ENCODE measurements at regions not wholly inside any gene's neighbourhood (a gene's known extent, or its start where the extent isn't known, plus 50 kb on each side); places are given as distances from the start of the nearest gene placed in this dataset.
"Not testable (repeated sequence)": the region's sequence is repeated elsewhere in the genome, so short reads cannot be mapped to it uniquely, and the experiment has no call there.

DNA sequence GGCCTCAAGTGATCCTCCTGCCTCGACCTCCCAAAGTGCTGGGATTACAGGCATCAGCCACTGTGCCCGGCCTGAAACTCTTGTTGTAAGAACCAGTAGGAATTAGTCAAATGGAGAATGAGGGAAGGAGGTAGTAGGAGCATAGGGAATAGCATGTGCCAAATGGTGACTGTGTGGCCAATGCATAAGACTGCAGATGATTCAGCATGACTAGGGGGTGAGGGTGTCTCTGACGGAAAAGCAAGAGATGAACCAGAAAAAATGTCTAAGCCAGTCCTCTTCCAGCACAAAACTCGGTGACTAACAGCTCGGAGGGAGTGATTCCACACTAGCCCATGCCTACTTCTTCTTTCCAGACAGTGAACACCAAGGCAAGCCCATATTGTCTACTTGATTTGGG is 58.2 kb upstream of the DUSP21 start:
- DNase-seq (ENCODE audit: low read depth in 2 of 2): peak; percentile 3 to 7

DNA sequence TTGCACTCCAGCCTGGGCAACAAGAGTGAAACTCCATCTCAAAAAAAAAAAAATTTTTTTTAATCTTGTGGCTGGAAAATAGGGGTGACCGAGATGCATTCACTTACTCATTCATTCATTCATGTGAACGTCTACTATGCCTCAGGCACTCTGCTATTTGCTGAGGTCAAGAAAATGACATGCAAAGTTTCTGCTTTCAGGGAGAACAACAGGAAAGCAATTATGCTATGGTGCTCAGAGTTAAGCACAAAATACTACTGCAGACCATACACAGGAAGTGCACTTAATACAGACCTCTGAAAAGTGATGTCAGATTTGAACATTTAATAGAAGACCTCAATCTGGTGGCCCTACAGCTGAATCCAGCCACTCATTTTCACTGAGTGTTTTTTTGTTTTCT is 59.6 kb upstream of the DUSP21 start:
- DNase-seq (ENCODE audit: low read depth in 2 of 2): no peak

DNA sequence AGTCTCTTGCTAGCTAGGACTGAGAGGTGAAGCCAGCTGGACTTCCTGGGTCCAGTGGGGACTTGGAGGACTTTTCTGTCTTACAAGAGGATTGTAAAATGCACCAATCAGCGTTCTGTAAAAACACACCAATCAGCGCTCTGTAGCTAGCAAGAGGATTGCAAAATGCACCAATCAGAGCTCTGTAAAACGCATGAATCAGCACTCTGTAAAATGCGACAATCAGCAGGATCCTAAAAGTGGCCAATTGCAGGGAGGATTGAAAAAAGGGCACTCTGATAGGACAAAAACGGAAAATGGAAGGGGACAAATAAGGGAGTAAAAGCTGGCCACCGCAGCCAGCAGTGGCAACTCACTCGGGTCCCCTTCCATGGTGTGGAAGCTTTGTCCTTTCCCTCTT is 65.6 kb upstream of the DUSP21 start:
- no peak for DNase-seq (ENCODE audit: low read depth in 2 of 2)

DNA sequence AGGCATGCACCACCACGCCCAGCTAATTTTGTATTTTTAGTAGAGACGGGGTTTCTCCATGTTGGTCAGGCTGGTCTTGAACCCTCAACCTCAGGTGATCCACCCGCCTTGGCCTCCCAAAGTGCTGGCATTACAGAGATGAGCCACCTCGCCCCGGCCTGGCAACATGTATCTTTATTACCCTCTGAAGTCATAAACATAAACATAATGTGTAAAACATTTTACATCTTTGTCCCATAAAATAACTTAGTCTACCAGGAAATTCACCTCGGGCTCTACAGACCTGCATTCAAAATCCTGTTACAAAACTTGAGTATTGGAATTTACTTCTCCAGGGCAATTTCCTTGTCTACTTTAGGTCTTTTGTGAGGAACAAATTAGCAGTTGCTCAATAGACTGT is 68.1 kb upstream of the DUSP21 start:
- no peak for DNase-seq (ENCODE audit: low read depth in 2 of 2)

DNA sequence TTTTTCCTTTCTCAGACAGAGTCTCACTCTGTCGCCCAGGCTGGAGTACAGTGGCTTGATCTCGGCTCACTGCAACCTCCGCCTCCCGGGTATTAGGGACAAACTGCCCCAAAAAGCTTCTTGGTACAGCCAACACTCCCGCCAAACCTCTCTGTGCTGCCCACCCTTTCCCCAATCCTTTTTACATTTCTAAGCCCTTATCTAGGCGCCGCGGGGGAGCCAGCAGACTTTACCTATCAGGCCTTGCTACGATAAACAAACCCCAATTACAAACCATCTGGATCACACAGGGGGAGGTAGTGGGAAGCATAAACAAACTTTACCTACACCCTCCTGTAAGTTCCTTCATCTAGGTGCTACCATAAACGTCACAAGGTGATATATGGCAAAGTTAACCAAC is 69.8 kb upstream of the DUSP21 start:
- not testable (repeated sequence) for DNase-seq (ENCODE audit: low read depth in 2 of 2)

DNA sequence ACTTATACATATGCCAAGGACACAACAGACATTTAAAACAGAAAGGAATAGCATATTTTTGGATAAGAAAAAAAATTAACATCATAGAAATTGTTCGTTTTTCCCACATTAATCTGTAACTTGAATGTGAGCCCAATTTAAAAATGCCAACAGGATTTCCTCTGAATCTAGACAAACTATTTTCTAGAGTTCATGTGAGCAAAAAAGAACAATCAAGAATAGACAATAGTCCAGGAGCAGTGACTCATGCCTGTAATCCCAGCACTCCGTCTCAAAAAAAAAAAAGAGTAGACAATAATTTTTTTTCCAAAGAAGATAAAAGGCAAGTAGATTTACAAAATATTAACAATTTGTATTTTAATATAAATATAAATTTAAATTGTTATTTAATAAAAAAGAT is 73.7 kb upstream of the DUSP21 start:
- no peak for DNase-seq (ENCODE audit: low read depth in 2 of 2)

DNA sequence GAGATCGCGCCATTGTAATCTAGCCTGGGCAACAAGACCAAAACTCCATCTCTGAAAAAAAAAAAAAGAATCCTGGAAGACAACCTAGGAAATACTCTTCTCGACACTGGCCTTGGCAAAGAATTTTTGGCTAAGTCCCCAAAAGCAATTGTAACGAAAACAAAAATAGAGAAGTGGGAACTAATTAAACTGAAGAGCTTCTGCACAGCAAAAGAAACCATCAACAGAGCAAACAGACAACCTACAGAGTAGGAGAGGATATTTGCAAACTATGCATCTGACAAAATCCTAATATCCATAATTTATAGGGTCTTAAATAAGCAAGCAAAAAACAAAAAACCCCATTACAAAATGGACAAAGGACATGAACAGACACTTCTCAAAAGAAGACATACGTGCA is 76.5 kb upstream of the DUSP21 start:
- no peak for DNase-seq (ENCODE audit: low read depth in 2 of 2)

DNA sequence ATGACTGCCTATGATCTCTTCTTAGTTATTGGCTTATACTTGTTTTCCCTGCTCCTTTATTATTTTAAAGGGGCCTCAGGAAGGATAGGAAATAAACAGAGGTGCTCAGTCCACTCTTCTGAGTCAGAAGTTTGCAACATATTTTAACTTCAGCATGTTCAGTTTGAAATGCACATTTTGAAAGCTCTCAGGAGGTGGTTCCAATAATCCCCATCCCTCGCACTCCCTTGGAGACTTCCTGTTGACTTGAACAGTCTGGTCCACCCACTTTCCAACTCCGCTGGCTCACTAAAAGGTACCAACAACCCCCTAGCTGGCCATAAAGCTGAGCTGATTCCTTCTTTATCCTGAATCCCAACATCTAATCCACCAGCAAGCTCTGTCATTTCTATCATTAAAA is 78.3 kb upstream of the DUSP21 start:
- no peak for DNase-seq (ENCODE audit: low read depth in 2 of 2)

DNA sequence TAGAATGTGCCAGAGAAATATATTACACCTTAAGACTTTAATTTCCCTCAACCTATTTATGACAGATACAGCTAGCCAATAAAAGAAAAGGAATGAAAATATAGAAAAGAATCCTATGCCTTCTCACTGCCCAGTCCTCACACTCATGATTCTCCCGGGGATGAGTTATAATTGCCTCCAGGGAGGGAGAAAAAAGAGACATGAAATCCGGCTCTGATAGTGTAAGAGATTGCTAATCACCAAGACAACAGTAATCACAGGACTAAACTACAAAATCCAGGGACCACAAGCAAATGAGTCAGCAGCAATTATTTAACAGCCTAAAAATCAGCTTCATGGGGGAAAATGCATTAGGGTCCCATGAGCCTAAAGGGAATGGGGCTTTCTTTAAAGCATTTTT is 95.9 kb upstream of the DUSP21 start:
- no peak for DNase-seq (ENCODE audit: low read depth in 2 of 2)

DNA sequence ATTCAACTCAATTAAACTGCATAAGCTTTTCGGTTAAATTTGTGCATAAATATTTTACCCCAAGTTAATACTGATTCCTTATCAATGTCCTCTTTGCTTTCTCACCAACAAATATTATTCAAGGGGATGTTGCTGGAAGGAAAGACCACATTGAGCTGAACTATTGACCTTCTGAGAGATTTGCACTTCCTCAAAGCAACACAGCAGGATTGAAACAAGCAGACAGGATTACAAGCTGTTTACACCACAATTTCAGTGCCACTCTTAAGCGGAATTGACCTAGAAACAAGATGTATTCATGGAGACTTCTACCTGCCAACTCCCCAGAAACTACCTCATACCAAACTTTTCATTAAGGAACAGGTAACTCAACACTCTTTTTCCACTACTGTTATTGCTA is 96.5 kb upstream of the DUSP21 start:
- DNase-seq (ENCODE audit: low read depth in 2 of 2): no peak

DNA sequence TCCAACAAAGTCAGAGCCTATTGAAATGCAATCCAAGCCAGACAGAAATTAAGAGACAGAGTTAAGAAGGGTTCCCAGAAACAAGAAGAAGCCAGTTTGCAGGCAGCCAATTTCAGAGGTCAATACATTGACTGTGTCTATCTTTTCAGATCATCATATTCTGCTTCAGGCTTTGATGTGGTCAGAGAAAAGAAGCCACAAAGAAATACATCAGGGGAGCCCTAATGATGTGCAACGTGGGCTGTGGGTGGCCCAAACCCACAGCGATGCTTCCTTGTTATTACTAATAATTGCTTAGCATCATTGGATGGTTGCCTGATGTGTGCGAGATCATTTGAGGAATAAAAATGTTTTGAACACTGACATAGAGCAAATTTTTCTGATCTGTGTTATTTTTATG is 99.0 kb upstream of the DUSP21 start:
- no peak for DNase-seq (ENCODE audit: low read depth in 2 of 2)

DNA sequence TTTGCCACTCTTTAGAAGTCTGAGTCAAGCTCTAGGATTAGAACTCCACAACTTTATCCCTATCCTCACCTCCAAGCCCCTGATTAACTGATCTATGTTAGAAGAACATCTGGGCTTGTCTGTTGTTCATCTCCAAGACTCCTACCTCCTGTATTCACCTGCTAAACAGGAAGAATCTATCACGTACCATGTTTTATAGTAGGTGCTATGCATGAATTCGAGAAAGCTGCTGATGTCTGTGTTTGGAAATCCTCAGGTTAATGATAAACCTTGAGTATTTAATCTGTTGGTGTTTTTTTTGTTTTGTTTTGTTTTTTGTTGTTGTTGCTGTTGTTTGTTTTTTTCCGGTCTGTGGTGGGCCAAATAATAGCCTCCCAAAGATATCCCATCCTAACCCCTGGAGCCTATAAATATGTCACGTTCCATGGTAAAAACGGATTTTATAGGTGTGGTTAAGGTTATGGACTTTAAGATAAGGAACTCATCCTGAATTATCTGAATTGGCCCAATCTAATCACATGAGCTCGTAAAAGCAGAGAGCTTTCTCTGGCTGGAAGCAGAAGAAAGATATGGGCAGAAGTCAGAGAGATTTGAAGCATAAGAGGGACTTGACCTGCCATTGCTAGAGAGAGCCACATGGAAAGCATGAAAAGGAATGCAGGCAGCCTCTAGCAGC is 101.2 kb upstream of the DUSP21 start:
- no peak for DNase-seq (ENCODE audit: low read depth in 2 of 2)

DNA sequence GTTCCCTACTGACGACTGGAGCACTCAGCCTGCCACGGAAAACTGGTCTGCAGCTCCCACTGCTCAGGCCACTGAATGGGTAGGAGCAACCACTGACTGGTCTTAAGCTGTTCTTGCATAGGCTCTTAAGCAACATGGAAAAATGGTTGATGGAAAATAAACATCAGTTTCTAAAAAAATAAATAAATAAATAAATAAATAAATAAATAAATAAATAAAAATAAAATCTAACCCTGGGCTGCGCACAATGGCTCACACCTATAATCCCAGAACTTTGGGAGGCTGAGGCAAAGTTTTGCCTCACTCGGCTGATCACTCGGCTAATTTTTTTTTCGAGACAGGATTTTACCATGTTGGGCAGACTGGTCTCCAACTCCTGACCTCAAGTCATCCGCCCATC is 102.0 kb upstream of the DUSP21 start:
- DNase-seq (ENCODE audit: low read depth in 2 of 2): not testable (repeated sequence)

DNA sequence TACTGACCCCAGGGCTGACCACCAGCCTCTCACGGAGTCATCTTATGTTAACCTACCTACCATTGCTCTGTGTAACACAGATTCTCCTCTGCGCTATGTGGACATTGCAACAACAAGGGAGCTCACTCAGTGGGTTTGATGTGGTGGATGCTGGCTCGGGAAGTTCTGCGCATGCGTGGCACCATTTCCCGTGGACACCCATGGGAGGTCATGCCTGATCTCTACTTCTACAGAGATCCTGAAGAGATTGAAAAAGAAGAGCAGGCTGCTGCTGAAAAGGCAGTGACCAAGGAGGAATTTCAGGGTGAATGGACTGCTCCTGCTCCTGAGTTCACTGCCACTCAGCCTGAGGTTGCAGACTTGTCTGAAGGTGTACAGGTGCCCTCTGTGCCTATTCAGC is 102.4 kb upstream of the DUSP21 start:
- not testable (repeated sequence) for DNase-seq (ENCODE audit: low read depth in 2 of 2)

DNA sequence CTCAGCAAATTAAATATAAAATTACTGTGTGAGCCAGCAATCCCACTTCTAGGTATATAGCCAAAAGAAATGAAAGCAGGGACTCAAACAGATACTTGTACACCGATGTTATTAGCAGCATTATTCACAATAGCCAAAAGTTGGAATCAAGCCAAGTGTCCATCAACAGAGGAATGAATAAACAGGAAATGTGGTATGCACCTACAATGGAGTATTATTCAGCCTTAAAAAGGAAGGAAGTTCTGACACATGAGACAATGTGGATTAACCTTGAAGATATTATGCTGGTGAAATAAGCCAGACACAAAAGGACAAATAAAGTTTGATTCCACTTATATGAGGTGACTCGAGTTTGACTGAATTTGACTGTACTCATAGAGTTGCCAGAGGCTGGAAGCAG is 108.3 kb upstream of the DUSP21 start:
- DNase-seq (ENCODE audit: low read depth in 2 of 2): no peak

DNA sequence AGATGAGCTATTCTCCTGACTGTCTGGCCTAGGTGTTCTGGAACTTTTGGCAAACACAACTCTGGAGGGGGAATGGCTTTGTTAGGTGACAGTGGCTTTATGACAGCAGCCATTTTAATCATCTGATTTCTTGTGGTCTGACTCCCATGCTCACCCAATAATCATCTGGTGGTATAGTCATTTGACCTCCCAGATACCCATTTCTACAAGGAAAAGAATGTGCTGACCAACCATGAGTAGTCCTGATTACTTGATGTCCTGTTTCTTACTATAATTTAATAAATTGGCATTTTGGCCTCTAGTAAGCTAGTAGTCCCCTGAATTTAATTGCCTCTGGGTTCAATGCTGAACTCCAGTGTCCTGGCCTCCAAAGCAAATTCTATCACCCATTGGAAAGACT is 109.9 kb upstream of the DUSP21 start:
- DNase-seq (ENCODE audit: low read depth in 2 of 2): no peak

DNA sequence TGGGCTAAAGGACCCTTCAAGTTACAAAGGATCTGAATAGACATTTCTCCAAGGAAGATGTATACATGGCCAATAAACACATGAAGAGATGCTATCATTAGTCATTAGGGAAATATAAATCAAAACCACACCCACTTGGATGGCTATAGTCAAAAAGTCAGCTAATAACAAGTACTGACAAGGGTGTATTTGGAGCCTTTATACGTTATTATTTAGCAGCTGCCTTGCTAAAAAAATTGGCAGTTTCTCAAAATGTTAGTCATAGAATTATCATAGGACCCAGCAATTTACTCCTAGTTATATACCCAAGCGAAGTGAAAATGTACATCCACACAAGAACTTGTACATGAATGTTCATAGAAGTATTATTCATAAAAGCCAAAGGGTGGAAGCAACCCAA is 112.7 kb upstream of the DUSP21 start:
- no peak for DNase-seq (ENCODE audit: low read depth in 2 of 2)

DNA sequence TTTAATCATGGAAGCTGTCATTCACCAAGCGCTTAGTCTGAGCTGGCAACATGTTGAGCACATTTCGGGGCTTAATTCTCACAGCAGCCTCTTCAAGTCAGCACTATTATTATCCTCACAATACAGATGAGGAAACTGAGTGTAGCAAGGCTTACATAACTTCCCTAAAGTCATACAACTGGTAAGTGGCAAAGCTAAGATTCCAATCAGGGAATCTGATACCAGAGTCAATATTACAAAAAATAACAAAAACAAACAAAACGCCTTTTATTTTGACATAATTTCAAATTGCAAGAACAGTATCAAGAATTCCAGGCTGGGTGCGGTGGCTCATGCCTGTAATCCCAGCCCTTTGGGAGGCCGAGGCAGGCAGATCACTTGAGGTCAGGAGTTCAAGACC is 120.4 kb upstream of the DUSP21 start:
- DNase-seq (ENCODE audit: low read depth in 2 of 2): no peak

DNA sequence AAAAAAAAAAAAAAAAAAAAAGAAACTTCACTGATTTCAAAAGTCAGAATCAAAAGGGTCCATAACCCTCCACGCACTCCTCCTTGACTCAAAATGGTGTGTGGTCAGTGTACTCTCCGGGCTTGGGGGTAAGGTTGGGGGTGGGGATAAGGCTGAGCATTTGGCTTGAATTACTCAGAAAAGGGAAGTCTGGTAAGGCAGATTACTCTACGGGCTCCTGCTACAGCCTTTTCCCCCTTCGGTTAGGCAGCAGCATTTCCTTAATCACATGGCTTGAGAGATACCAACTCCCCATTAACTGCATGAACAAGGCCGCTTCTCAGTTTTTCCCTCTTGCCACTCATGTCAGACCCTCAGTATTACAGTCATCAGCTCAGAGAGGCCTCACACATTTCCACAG is 135.4 kb upstream of the DUSP21 start:
- no peak for DNase-seq (ENCODE audit: low read depth in 2 of 2)

DNA sequence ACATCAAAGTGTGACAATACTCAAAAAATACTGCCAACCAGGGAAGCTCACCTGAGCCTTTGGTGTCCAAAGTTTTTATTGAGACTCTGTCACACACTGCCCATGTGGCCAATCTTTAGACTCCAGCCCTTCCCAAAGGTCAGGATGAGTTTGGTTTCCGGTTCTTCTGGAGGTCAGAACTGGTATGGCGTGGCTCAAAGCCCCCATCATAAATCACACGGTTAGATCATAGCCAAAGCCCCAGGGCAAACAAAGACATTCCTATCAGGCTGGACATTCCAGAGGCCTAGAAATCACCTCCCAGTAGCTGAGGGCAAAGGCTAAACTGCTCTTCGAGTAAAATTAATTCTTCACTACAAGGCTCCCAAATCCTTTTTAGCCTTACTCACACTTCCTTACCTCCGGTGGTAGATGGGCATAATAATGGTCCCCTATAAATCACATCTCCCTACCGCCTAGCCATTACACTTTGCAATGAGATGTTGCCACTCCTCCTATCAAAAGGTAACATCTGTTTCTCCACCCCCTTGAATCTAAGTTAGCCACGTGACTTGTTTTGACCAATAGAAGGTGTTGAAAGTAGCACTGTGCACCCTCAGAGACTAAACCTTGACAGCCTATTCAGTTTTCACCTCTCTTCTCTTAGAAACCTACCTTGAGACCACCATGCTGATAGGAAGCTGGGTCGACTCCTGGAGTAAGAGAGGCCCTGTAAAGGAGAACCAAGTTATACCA is 137.8 kb upstream of the DUSP21 start:
- DNase-seq (ENCODE audit: low read depth in 2 of 2): no peak

DNA sequence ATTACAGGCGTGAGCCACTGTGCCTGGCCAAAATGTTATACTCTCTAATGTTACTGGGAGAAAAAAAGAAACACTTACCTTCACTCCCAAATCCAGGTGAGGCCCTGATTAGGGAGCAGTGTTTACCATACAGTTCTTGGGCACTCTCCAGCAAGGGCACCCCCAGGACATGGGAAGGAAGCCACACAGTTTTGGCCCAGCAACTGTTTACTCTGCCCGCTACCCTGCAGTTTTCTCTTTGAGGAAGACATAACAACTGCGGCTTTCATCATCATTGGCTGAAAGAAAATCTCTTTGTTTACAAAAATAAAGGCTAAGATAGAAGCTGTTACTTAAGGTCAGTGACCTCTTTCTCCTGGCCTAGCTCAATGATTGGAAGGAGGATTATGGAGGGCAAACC is 145.5 kb upstream of the DUSP21 start:
- DNase-seq (ENCODE audit: low read depth in 2 of 2): no peak

DNA sequence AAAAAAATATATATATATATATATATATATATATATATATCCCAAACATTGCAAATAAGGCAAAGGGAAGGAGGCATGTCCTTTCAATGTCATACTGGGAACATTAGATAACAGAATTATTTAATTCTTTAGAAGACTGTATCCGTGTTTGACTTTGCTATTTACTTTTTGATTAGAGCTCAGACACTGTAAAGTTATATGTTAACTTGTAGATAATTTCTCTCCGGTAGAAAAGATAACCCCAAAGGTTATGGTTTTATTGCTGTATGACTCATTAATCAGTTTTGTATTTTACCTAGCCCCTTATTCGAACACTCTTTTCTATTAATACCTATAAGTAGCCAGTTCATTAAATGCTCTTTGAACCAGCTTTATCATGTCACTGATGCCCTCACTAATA is 150.6 kb upstream of the DUSP21 start:
- DNase-seq (ENCODE audit: low read depth in 2 of 2): no peak

DNA sequence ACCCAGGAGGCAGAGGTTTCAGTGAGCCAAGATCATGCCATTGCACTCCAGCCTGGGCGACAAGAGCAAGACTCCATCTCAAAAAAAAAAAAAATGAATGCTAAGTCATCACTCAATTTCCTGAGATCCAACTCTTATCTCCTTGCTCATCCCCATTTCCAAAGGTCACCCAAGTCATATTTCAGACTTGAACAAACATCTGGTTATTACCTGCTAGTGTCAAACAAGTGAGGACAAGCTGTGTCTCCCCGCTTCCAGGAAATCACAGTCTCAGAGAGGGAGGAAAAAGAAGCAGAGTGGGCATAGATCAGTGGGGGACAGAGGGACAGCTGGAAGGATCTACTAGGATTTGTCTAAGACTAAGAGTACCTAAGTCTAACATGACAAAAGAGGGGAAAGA is 147.5 kb upstream of the FUNDC1 start:
- no peak for DNase-seq (ENCODE audit: low read depth in 2 of 2)
